Endometrium (tissue), 2 donors: ENCODE measurements at regions not wholly inside any gene's neighbourhood (a gene's known extent, or its start where the extent isn't known, plus 50 kb on each side); places are given as distances from the start of the nearest gene placed in this dataset.

Experiments used
- FAIRE-seq: peaks from 2 replicates; lab custom pipeline; 2012; peaks lifted over from hg19 to GRCh38; lab: Jason Lieb, UNC
- donor health status: control.
- donor health status: control.

DNA sequence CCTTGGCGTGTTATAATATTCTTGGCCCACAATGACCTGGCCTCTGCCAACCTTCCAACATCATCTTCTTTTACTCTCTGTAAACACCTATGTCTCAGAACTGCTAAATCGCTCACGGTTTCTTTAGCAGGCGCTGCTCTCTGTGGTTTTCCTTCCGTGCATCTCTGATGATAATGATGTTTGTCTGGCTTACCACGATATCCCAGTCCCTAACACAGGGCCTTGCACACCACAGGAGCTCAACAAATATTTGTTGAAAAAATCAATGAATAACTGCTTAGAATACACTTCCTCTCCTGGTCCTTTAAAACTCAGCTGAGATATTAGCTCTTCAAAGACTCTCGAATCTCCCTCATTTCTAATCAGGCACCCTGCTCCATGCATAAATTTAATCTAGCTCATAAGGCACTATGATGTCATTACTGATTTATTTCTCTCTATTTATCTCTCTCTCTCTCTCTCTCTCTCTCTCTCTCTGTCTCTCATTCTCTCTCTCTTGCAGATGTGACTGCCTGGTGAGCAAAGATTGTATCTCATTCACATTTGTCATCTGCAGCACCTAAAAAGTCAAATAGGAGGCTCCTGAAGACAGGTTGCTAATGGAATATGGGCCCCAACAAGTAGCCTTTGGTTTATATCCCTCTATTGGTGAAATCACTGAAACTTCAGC lies 206.4 kb downstream of the NHLRC3 start:
- no peak for FAIRE-seq

DNA sequence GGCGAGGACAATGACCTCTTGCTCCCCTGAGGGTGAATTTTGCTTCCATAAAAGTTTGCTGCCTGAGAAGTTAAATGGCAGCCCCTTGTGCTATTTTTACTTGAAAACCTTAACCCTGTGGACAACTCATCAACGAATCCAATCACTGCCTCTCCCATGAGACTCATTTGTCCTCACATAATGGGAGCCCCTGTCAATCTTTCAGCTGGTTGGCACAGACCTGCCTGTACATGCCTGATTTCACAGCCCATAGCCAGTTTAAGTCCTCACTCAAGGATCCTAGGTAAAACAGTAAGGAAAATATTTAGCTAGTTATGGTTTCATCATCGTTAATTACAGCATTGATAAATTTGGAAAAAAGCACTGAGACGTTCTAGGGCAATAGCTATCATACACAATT lies 207.4 kb downstream of the NHLRC3 start:
- no peak for FAIRE-seq

DNA sequence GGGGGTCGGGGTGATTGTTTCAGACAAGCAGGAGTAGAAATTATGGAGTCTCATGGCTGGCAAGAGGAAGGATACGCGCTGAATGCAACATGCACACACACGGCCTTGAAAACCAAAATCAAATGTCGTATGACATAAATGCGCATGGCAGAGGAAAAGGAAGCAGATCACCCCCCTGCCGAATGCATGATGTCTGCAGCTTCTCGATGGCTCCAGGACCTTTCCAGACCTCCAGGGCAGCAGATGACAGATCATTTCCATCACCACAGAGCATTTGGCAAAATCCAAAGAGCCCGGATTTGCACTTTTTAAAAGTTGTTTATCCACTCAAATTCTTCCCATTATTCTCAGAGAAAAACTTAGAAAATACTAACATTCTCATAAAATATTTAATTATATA lies 211.7 kb downstream of the NHLRC3 start:
- FAIRE-seq, result no peak

DNA sequence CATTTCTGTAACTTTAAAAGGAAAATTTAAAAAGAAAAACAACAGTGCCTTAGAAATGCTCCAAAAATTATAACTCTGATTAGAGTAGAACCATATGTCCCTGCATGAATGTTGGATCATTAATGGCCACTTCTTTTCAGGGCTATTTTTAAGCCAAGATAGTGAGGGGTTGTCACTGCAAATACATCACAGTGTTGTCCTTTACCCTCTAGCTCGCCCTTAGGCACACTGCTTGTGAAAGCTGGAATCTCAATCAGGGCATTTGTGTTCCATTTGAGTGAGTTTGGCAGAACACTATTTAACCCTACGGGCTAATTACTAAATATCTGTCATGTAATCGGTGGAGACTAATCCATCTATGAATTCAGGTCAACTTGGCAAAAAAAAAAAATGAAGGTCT lies 212.2 kb downstream of the NHLRC3 start:
- no peak for FAIRE-seq

DNA sequence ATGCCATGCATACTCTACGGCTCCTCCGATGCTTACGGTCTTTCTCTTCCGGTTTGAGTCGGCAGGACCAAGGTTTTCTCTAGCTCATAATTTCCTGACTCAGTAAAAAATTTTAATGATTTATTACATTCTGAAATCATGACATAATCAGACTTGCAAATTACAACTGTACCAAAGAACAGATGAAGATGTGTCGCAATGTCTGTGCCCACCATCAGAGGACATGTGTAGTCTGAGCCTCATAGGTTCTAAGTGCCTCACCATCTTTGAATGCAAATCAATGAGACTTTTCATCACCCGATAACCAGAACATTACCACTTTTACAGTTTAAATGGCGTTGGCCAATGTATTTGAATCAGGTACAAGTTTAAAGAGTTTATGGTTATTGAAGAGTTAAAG lies 213.1 kb downstream of the NHLRC3 start:
- no peak for FAIRE-seq

DNA sequence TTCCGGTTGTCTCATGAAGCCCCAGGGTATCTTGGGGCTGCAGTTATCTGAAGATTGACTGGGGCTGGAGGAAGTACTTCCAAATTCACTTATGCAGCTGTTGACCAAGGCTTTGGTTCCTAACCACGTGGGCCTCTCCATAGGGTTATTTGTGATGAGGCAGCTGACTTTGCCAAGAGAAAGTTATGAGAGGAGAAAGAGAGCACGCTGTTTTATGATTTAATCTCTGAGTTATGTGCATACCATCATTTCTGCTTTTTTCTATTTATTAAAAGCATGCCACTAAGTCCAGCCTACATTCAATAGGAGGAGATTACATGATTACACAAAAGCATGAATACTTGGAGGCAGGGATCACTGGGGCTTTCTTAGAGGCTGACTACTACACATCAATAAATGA lies 215.5 kb downstream of the NHLRC3 start:
- FAIRE-seq, result no peak

DNA sequence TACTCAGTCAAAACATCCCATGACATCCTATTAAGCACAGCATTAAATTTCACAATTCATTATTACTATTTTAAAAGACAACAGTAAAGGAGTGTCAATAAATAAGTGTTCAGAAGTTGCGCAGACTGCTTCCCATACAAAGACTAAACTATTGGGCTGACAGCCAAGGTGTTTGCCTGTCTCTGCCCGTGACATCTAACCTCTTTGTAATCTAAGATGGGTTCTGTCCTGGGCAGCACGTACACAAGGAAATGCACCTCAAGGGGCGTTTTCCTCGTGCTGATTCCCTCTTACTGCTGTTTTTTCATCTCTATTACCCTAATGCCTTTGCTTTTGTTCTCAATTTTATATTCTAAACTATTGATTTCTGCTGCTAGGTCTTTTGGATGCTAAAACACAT lies 216.3 kb downstream of the NHLRC3 start:
- FAIRE-seq, result no peak

DNA sequence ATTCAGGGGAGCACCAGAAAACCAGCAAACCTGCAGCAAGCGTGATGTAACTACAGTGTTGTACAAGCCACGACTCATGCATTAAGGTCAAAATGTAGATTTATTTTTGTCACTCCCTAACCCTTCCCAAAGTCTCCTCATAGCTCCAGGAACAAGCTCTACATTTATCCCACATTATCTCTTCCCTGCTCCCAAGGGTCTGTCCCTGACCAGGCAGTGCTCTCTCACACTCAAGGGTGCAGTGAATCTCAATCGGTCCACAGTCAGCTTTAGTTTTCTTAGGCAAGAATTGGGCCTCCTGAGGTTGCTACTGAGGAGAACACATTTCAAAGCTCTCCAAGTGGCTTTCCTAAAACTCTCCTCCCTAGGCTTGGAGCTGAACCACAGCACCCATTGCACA lies 219.4 kb downstream of the NHLRC3 start:
- FAIRE-seq, result no peak

DNA sequence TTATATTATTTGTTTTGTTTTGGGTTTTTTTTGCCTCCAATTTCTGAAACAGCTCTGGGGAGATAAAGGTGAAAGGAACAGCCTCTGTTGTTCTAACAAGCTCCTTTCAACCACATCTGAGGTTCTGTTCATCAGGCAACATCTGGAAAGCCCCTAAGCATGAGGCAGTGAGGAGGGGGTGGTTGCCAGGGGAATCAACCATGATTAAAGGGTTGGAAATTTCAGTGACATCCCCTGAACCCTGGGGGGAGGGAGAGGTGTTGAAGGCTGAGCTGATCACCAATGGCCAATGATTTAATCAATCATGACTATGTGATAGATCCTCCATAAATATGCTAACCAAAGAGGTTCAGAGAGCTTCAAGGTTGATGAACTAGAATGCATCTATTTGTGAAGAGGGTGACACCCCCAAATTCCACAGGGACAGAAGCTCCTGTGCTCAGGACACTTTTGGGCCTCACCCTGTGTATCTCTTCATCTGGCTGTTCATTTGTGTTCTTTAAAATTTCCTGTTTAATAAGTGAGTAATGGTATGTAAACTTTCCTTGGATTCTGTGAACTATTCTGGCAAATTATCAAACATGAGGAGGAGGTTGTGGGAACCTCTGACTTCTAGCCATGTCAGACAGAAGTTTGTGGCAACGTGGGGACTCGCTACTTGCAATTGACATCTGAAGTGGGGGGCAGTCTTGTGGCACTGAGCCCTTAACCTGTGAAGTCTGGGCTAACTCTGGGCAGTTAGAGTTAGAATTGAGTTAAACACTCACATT lies 221.3 kb downstream of the NHLRC3 start:
- FAIRE-seq, result no peak

DNA sequence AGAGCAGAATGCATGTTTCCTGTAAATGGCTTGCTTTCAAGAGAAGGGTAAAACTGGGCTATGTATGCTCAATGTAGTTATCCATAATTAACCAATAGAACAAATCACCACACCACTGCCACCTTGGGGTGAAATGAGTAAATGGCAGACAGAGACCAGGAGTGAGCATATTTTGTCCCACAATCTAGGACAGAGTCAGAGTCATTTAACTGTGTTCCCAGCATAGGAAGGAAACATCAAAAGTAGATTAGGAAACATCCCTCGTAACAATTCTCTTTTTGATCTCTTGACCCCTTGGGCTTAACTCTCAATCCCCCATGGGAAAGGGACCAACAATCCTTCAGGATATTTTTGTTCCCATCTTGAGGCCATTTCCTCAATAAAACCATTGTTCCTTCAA lies 224.8 kb downstream of the NHLRC3 start:
- FAIRE-seq, result no peak

DNA sequence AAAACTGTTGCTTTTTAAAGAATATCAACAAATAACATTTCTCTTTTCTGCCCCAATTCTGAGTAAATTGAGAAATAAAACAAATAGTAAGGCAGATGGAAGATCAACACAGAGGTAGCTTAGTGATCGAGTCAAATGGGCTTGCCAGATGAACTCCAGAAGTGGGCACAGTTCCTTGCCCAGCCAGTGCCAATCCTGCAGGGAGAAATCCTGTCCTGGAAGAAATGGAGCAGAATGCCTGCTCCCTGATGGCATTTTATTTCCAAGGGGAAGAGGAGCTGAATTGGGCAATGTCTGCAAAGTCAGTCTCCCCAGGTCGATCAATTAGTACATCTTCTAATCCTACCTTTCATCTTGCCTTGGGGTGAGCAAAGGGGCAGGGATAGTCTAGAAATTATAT lies 225.3 kb downstream of the NHLRC3 start:
- no peak for FAIRE-seq

DNA sequence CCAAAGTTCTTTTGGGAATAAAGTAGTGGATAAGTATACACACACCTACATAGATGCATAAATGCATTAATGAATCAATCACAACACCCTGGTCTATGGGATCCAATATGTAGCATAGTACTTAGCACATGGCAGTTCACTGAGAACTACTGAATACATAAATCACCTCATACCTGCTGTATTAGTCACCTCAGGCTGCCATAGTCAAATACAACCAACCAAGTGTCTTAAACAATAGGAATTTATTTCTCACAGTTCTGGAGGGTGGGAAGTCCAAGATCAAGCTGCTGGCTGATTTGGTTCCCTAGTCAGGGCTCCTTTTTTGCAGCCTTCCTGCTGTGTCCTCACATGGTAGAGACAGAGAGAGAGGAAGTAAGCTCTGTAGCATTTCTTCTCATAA lies 228.2 kb downstream of the NHLRC3 start:
- FAIRE-seq, result no peak

DNA sequence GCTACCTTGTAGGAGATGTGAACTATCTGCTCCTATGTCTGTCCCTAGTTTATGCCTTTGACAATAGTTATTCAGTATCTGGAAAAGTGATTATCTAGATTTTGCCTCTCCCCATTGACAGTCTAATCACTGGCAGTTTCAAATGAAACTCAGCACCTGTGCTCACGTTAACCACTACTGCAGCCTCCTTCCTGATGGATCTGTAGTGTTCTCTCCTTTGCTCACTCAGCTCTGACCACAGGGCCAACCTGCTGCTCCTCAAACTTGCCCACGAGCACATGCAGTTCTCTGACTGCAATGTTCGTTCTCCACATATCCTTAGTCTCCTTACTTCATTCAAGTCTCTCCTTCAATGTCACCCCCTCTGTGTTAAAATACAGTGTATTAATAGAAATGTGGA lies 230.1 kb downstream of the NHLRC3 start:
- no peak for FAIRE-seq

DNA sequence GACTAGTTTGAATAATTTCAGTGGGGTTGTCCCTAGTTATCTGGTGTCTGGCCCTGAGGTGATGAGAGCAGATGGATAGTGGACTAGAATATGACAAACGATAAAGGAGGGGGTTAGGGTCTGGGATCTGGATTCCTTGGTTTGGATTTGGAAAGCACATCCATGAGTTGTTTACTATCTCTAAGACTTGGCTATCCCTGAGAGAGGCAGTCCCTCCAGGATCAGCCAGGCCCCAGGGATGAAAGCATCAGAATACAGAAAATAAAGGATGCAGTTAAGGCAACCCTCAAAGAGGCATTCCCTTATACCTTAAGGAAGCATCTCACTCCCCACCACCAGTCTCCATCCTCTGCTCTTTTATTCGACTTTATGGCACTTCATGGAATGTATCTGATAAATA lies 230.7 kb downstream of the NHLRC3 start:
- FAIRE-seq, result no peak

DNA sequence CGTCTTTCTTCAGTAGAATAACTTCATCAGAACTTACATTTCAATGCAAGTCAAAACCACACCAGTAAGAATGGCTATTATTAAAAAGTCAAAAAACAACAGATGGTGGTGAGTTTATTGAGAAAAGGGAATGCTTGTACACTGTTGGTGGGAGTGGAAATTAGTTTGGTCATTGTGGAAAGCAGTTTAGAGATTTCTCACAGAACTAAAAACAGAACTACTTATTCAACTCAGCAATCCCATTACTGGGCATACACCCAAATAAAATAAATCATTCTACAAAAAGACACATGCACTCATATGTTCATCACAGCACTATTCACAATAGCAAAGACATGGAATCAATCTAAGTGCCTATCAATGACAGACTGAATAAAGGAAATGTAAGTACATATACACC lies 231.2 kb downstream of the NHLRC3 start:
- no peak for FAIRE-seq

DNA sequence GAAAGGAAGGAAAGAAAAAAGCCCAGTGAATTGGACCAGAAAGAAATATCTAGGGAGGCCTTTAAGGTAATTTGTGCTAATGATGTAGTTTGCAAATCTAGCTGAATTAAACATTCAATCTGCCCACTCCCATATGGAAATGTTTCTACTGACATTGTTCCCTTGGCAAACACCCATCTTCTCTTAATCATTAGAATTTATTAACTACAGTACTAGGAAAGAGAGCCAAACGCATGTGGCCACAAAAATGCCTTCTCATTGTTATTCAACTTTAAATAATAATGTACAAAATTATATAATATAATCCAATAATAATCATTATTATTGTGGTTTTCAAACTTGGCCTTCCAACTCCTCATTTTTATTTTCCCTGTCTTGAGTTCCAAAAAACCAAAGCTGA lies 234.7 kb downstream of the NHLRC3 start:
- no peak for FAIRE-seq

DNA sequence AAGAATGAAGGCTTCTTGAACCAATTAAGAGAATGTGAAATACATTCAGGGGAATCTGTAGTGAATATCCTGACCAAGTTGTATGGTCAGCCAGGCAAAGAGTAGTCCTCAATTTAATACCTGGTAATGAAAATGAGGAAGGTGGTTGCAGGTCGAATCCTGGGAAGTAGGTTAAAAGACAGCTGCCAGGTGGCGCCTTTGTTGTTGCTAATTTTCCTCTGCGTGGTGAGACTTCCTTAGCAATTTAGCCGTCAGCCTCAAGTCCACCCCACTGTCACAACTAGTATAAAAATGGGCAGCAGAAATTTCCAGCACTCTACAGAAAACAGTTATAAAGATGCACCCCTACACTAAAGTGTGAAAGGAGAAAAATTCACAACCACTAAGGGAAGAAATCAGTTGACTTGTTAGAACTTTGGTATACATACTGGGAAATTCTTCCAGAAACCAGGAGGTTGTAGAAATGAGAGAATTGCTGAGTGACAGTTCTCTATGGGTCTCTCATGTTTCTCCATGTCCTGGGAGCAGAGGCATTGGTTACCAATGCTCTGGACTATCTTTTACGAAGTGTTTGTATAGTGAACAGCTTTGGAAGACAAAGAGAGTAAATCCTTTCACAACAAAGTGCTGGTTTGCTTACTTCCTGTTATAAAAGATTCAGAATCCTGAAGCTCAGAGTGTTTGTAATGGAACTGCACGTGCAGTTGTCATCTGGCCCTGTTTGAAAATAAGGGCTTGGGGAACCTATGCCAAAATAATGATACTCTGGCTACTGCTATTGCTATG lies 235.9 kb downstream of the NHLRC3 start:
- FAIRE-seq, result no peak

DNA sequence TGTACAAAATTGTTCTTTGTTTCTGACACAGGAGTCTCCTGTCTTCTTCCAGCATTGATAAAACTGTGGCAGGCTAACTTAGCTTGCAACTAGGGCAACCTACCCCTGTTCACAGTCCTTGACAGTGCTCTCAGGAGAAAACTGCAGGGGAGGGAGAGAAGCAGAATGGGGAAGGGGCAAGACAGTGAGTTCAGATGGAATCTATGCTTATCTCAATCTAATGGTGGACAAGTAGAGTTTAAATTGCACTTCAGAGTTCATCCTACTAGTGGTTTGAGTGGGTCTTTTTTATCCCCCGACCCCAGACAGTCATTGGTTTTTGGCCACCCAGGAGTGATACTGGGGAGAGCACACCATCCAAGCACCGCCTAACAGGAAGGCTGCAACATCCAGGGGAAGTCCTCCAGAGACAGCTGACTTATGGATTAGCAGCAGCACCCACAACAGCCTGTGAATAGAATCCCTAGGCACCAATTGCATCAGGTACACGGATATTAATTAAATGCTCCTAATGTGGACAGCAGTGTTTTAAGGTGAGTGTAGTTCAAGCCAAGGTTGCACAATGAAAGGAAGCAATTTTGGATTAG lies 236.6 kb downstream of the NHLRC3 start:
- FAIRE-seq, result no peak

DNA sequence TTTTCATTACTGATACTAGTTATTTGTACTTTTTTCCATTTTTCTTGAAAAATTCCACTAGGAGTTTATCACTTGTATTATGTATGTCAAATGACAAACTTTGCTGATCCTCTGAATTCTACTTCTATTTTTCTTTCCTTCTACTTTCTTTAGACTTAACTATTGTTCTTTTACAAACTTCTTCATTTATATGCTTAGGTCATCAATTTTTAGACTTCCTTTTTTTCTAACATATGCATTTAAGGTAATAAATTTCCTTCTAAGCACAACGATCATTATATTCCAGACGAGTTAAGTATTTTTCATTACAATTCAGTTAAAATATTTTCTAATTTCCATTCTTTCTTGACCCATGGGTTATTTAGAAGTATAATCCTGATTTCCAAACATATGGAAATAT lies 240.8 kb downstream of the NHLRC3 start:
- peak; percentile 21 for FAIRE-seq

DNA sequence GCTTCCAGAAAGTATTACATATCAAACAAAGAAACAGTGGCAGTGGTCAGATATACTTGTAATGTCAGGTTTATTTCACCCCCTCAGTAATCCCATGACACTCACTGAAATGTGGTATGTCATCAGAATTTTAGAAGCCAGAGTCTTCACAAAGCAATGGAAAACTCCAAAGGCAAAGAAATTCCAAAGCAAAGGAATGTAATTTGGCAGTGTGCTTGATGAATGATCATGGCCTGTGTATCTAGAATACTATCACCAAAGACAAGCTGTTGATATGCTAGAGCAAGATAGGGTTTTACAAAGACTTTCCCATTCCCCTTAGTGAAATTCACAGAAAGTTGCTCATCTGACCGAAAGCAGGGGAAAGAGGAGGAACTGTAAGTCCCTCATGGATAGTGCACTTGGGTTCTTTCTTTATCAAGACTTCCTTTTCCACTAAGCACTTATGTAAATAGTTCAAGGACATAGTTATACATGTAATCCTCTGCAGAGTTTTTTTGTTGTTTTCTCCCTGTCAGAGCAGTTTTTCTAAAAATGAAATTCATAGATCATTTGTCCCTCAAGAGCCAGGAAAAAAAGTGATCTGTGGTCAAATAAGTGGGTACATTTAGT lies 243.4 kb downstream of the NHLRC3 start:
- FAIRE-seq, result no peak

DNA sequence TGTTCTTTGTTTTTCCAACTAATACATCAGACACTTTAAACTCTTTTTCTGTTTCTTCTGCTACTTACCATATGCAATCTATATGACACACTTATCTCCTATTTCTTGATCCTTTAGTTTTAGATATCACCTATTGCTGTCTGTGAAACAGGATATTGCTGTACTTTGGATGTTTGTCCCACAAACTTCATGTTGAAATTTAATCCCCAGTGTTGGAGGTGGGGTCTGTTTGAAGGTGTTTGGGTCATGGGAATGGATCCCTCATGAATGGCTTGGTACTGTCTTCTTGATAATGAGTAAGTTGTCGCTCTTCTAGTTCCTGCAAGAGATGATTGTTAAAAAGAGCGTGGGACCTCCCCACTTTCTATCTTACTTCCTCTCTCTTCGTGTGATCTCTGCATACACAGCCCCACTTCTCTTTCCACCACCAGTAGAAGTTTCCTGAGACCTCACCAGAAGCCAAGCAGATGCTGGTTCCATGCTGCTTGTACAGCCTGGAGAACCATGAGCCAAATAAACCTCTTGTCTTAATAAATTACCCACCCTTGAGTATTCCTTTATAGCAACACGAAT lies 244.2 kb downstream of the NHLRC3 start:
- FAIRE-seq, result no peak

DNA sequence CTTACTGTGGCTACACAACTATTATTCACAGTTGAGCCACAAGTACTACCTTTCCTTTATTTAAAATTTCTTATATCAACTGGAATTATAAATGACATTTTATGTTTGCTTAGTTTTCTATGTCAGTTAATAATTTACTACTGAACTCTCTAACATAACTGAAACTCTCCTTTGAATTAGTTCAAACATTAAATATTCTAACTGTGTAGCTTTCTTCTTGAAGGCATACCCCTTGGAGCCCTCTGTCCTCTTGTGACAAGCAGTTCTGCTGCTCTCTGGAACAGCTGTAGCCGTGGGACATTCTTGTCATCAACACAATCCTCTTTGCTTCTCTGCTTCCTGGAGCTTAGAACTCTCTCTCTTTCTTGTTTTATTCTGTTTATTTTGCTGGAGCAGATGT lies 244.8 kb downstream of the NHLRC3 start:
- FAIRE-seq, result no peak
